ENCODE measurements at regions not wholly inside any gene's neighbourhood (a gene's known extent, or its start where the extent isn't known, plus 50 kb on each side); places are given as distances from the start of the nearest gene placed in this dataset.

- no peak for DNase-seq (ENCODE audit: low spot score)
Measured at GRCh38 chr5:54646356-54647101, 129.0 kb downstream of the SNX18 start.

GRCh38 chr5:54645882-54646355 lies 128.4 kb downstream of the SNX18 start:
- no peak for DNase-seq (ENCODE audit: low spot score)

- no peak for DNase-seq (ENCODE audit: low spot score)
Measured at GRCh38 chr5:54644226-54644625, 126.7 kb downstream of the SNX18 start.

GRCh38 chr5:54643685-54644106 lies 126.1 kb downstream of the SNX18 start:
- no peak for DNase-seq (ENCODE audit: low spot score)

- no peak for DNase-seq (ENCODE audit: low spot score)
Measured at GRCh38 chr5:54639621-54640020, 122.1 kb downstream of the SNX18 start.

GRCh38 chr5:54638106-54638505 lies 120.5 kb downstream of the SNX18 start:
- no peak for DNase-seq (ENCODE audit: low spot score)

GRCh38 chr5:54637654-54638053 lies 120.1 kb downstream of the SNX18 start:
- DNase-seq (ENCODE audit: low spot score) = no peak

GRCh38 chr5:54634089-54634488 lies 116.5 kb downstream of the SNX18 start:
- no peak for DNase-seq (ENCODE audit: low spot score)

GRCh38 chr5:54632131-54632701 lies 114.7 kb downstream of the SNX18 start:
- DNase-seq (ENCODE audit: low spot score) = no peak

- no peak for DNase-seq (ENCODE audit: low spot score)
Measured at GRCh38 chr5:54630738-54631359, 113.3 kb downstream of the SNX18 start.

GRCh38 chr5:54629115-54629514 lies 111.6 kb downstream of the SNX18 start:
- DNase-seq (ENCODE audit: low spot score) = no peak

GRCh38 chr5:54628050-54628449 lies 110.5 kb downstream of the SNX18 start:
- DNase-seq (ENCODE audit: low spot score) = no peak

- DNase-seq (ENCODE audit: low spot score) = no peak
Measured at GRCh38 chr5:54626407-54626806, 108.8 kb downstream of the SNX18 start.

- DNase-seq (ENCODE audit: low spot score) = no peak
Measured at GRCh38 chr5:54624805-54625568, 107.4 kb downstream of the SNX18 start.

- no peak for DNase-seq (ENCODE audit: low spot score)
Measured at GRCh38 chr5:54621709-54622108, 104.2 kb downstream of the SNX18 start.

- DNase-seq (ENCODE audit: low spot score) = no peak
Measured at GRCh38 chr5:54621048-54621447, 103.5 kb downstream of the SNX18 start.

GRCh38 chr5:54620141-54620933 lies 102.8 kb downstream of the SNX18 start:
- no peak for DNase-seq (ENCODE audit: low spot score)

GRCh38 chr5:54619731-54620130 lies 102.2 kb downstream of the SNX18 start:
- no peak for DNase-seq (ENCODE audit: low spot score)

GRCh38 chr5:54616518-54617220 lies 99.1 kb downstream of the SNX18 start:
- DNase-seq (ENCODE audit: low spot score) = no peak

- no peak for DNase-seq (ENCODE audit: low spot score)
Measured at GRCh38 chr5:54616031-54616430, 98.5 kb downstream of the SNX18 start.

GRCh38 chr5:54615381-54615780 lies 97.8 kb downstream of the SNX18 start:
- no peak for DNase-seq (ENCODE audit: low spot score)

Data from D341Med (cell line).